ENCODE measurements at regions not wholly inside any gene's neighbourhood (a gene's known extent, or its start where the extent isn't known, plus 50 kb on each side); places are given as distances from the start of the nearest gene placed in this dataset.

- no peak overlapping the region for H3K4me3 ChIP-seq
- peaks cover 36 to 55% (median 50%) of the 10 kb centered on the region in 4 donors for H3K4me1 ChIP-seq
- 39% methylated on average over 9 of the region's 9 CpGs for WGBS
- intact Hi-C loops (cut with DNase I) = no loop called here
- no peak for DNase-seq (ENCODE audit: extremely low spot score)
- no peaks in the 10 kb centered on the region for H3K9me3 ChIP-seq
- no peaks in the 10 kb centered on the region for H3K36me3 ChIP-seq
- peak overlapping the region; percentile 46 to 75 (median 55) for H3K27ac ChIP-seq (replicated peaks in 1 of 4)
- no peaks in the 10 kb centered on the region for H3K27me3 ChIP-seq
- peak; percentile 40 to 66 for TF ChIP-seq POLR2AphosphoS5 (IDR thresholded peaks at IDR 0.05)
- no peak for TF ChIP-seq POLR2A (IDR thresholded peaks at IDR 0.05; ENCODE audit: low read depth)
- TF ChIP-seq CTCF (IDR thresholded peaks at IDR 0.05) = no peak
- TF ChIP-seq EP300 (IDR thresholded peaks at IDR 0.05) = peak; percentile 76
Measured at GRCh38 chr6:4611429-4612129, 164.6 kb upstream of the CDYL start.

DNA sequence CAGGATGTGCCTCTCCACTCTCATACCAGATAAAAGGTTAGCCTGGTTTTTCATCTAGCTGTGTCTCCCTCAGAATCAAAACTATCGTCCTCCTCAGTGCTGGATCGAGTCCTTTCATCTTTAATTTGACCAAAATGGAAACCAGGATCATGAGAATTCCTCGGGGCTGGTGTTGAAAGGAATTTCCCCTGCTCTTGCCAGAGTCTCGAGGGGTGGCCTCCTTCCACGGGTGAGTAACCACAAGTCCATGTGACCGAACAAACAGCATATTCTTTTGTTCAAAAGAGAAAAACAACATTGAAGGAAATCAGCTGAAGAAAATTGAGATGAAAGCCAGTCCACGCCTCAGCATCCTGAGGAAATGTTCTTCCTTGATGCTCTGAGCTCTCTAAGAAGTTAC is 165.9 kb upstream of the CDYL start:
- intact Hi-C loops (cut with DNase I) = no loop called here
- 27% methylated on average over 7 of the region's 7 CpGs for WGBS
- Histone ChIP-seq H3K4me1 (peaks cover 27 to 53% (median 51%) of the 10 kb centered on the region in 4 donors), H3K27ac (replicated peaks in 1 of 4) (peak overlapping the region; percentile 46 to 75 (median 55)), H3K36me3 (no peaks in the 10 kb centered on the region), H3K9me3 (no peaks in the 10 kb centered on the region), H3K27me3 (no peaks in the 10 kb centered on the region), H3K4me3 (no peak overlapping the region)
- TF ChIP-seq POLR2AphosphoS5 (IDR thresholded peaks at IDR 0.05) (peak; percentile 44 to 55), CTCF (IDR thresholded peaks at IDR 0.05) (no peak), EP300 (IDR thresholded peaks at IDR 0.05) (no peak)
- no peak for DNase-seq (ENCODE audit: extremely low spot score)

GRCh38 chr6:4608361-4609115 is 167.7 kb upstream of the CDYL start:
- intact Hi-C loops (cut with DNase I) = no loop called here
- H3K36me3 ChIP-seq = no peaks in the 10 kb centered on the region
- H3K27me3 ChIP-seq = no peaks in the 10 kb centered on the region
- no peaks in the 10 kb centered on the region for H3K9me3 ChIP-seq
- no peak overlapping the region for H3K4me3 ChIP-seq
- TF ChIP-seq EP300 (IDR thresholded peaks at IDR 0.05) = no peak
- TF ChIP-seq CTCF (IDR thresholded peaks at IDR 0.05) = no peak
- TF ChIP-seq POLR2A (IDR thresholded peaks at IDR 0.05; ENCODE audit: low read depth) = no peak
- WGBS = 93% methylated on average over 22 of the region's 23 CpGs
- DNase-seq (ENCODE audit: extremely low spot score) = no peak
- H3K27ac ChIP-seq (replicated peaks in 1 of 4) = no peak overlapping the region
- H3K4me1 ChIP-seq = peaks cover 27 to 53% (median 51%) of the 10 kb centered on the region in 4 donors

DNA sequence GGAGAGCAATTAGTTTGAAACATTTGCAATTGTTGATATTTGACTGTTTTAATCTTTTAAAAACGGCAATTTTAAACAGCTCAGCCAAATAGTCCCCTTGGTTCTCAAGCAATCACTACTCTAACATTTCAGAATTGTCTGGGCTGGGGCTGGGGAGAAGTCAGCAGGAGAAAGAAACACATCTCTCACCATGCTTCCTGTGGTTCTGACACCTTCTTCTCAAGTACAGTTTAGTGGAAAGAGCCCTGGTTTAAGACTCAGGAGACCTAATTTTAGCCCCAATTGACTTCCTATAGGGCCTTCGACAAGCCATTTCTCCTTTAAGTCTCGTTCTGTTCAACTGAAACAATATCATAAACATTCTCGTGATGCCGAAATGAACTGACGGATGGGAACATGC is 168.4 kb upstream of the CDYL start:
- no peak for DNase-seq (ENCODE audit: extremely low spot score)
- Histone ChIP-seq H3K27ac (replicated peaks in 1 of 4) (peak overlapping the region in 1 of 4 donors; percentile 6), H3K27me3 (no peaks in the 10 kb centered on the region), H3K4me3 (no peak overlapping the region), H3K4me1 (peaks cover 24 to 47% (median 43%) of the 10 kb centered on the region in 4 donors), H3K9me3 (no peaks in the 10 kb centered on the region), H3K36me3 (no peaks in the 10 kb centered on the region)
- TF ChIP-seq CTCF (IDR thresholded peaks at IDR 0.05) (no peak), POLR2A (IDR thresholded peaks at IDR 0.05; ENCODE audit: low read depth) (no peak), EP300 (IDR thresholded peaks at IDR 0.05) (no peak)
- WGBS = 79% methylated on average over 6 of the region's 6 CpGs
- intact Hi-C loops (cut with DNase I) = no loop called here
